GM04503 (cell line): ENCODE measurements at regions not wholly inside any gene's neighbourhood (a gene's known extent, or its start where the extent isn't known, plus 50 kb on each side); places are given as distances from the start of the nearest gene placed in this dataset.
A peak's percentile ranks its signal among the peaks of the same experiment; 100 is the strongest.
"Not testable (repeated sequence)": the region's sequence is repeated elsewhere in the genome, so short reads cannot be mapped to it uniquely, and the experiment has no call there.

Experiments
- DNase-seq: peaks from one replicate; pipeline ENCODE4 v3.0.0-alpha.2; 2012; ENCODE audit warnings: low read depth

GRCh38 chr5:74500110-74500917 lies 140.2 kb downstream of the ENC1 start:
- no peak for DNase-seq

DNA sequence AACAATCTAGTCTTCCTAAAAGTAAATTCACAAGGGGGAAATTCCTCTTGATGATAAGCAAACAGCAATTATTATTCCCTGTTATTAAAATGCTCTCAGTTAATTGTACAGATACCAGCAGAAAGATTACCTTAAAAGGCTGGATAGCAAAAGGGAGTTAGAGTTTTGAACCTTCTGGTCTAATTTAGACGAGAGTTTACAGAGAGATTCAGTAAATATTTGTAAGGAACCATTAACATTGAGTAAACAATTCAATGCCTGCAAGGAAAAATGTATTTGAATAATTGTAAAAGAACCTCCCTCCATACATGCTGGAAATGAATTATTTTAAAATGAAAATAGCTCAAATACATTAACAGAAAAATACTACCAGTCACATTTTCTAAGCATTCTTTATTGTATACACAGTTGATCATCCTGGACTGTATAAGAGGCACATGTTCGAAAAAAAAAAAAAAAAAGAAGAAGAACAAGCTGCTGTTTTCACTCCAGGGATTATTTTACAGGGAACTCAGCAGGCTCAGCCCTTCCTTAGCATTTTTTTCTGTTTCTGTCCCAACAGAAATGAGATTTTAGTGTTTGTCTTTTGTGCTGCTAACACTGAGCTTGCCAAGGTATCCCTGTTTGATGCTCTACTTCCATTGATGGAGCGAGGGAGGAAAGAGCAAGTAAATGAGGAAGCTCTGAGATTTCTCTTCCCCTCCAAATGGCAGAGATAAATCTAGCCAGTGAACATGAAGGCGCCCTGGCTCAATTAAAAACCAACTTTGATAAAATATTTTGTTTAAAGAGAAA lies 141.1 kb downstream of the ENC1 start:
- no peak for DNase-seq

DNA sequence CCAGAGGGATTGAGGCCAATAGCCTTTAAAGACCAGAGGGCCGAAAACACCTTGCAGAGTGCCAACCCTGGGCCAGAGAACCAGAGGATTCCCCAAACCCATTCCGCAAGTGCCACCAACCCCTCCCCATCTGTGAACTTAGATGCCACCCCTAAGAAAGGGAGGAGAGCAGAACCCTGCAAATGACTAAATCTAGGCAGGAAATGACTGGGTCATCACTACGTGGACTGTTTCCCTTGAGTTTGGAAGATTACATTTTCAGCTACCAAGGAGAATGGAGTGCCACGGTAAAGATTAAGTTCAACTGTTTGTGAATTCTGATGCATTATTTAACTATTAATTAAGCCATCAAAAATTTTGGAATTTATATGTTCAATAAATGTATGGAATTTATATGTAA lies 142.8 kb downstream of the ENC1 start:
- no peak for DNase-seq

DNA sequence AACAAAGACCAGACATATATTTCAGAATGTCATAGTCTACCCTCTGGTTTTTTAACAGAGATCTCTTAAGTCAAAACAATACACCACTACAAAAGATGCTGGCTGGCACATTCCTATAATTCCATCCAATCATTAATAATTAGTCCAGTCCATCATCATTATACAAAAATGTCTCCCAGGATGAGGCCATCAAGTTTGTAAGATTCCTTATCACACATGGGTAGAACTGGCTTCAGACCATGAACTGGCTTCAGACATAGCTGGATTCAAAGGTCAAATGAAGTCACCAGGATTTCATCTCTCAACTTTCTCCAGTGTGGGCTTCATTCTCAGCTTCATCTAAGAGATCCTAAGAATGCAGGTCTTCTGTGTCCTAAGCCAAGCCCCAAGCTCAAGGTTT lies 147.1 kb downstream of the ENC1 start:
- DNase-seq: peak; percentile 10

GRCh38 chr5:74492230-74492629 lies 148.3 kb downstream of the ENC1 start:
- DNase-seq: no peak

DNA sequence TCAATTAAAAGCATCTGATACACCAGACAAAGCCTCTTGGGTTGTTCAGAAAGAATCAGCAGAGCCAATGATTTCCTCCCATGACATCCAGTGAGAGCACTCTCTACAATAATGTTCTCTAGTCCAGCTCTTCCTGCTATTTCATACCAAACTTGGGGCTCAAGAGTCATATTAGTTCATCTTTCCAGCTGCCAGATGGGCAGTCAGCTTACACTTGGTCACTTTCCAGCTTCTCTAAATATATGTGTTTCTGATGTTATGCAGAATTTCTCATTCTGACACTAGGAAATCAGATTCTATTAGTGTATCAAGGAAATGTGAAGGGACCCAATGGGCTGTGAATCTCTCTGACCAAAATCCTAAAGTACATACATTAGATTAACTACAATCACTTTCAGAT lies 148.9 kb downstream of the ENC1 start:
- no peak for DNase-seq

- no peak for DNase-seq
Measured at GRCh38 chr5:74490814-74491213, 149.7 kb downstream of the ENC1 start.

DNA sequence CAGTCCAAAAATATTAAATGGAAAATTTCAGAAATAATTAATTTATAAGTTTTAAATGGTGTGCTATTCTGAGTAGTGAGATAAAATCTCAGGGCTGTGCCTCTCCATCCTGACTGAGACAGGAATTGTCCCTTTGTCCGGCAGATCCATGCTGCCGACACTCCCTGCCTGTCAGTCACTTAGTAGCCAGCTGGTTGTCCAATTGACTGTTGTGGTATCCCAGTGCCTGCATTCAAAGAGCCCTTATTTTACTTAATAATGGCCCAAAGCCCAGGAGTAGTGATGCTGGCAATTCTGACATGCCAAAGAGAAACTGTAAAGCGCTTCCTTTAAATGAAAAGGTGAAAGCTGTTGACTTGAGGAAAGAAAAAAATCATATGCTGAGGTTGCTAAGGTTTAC lies 157.5 kb downstream of the ENC1 start:
- no peak for DNase-seq

DNA sequence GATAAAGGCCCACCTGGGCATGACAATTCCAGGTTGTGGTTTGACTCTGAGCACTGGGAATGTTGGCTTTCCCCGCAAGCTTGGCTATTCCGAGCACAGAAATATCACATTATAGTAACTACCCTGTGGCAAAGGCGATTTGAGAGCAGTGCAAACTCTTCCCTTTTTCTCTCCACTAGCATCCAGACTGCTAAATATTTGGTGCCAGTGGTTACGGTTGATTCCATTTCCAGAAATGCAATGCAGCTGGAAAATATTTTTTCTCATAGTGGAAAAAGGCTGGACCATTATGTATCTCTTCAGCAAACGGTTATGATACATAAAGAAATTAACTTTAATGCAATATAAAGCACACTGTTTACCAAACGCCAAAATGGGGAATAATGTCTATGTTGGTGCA lies 158.0 kb downstream of the ENC1 start:
- no peak for DNase-seq

- DNase-seq: not testable (repeated sequence)
Measured at GRCh38 chr5:74481357-74481756, 159.2 kb downstream of the ENC1 start.

DNA sequence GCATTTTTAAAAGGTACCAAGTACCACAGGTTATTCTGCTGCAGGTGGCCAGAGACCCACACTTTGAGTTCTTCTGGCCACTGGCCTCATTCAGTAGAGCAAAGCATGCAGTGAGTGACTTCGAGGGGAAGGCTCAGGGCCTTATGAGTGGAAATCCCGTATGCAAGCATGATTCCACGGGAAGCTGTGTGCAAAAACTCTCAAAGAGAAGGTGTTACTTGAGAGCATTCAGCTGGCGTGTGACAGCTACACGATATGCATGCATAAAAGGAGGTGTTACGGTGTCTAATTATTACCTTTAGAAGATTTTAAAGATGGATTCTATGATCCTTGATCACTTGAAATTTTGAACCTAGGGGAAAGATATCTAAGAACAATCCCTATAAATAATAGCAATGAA lies 160.3 kb downstream of the ENC1 start:
- no peak for DNase-seq

- no peak for DNase-seq
Measured at GRCh38 chr5:74478328-74478727, 162.2 kb downstream of the ENC1 start.

GRCh38 chr5:74477761-74478160 lies 162.8 kb downstream of the ENC1 start:
- no peak for DNase-seq

- no peak for DNase-seq
Measured at GRCh38 chr5:74476819-74477453, 163.6 kb downstream of the ENC1 start.

DNA sequence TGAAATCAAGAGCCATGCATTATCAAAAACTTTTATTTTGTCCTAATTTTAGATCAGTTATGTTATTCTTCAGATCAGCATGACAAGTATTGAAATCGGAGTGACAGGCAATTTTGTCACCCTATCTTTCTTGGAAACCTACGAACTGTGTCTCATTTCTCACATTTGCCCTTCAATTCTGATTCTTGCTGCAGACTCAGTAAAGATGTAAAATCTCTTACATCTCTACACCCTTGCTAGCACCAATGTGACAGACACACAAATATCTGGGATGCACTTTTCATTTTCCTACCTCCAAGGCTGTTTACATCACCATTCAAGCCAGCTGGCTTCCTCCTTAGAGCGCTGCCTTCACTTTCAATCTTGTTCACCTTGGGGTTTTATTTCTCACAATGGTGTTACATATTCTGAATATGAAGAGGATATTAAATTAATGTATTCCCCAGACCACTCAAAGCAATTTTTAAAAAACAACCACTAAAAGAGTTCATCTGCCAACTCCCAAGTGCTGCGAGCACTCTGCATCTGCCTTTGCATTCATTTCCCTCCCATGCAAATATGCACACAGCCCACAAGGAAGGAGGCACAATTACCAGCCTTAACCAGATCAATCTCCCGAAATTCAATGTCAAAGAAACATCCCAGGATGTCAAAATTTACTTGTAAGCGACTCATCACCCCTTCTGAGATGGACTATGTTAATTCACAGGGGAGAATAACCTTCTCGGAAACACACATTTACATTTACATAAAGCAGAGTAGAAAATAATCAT lies 164.3 kb downstream of the ENC1 start:
- no peak for DNase-seq

GRCh38 chr5:74471875-74472274 lies 168.7 kb downstream of the ENC1 start:
- DNase-seq: no peak

DNA sequence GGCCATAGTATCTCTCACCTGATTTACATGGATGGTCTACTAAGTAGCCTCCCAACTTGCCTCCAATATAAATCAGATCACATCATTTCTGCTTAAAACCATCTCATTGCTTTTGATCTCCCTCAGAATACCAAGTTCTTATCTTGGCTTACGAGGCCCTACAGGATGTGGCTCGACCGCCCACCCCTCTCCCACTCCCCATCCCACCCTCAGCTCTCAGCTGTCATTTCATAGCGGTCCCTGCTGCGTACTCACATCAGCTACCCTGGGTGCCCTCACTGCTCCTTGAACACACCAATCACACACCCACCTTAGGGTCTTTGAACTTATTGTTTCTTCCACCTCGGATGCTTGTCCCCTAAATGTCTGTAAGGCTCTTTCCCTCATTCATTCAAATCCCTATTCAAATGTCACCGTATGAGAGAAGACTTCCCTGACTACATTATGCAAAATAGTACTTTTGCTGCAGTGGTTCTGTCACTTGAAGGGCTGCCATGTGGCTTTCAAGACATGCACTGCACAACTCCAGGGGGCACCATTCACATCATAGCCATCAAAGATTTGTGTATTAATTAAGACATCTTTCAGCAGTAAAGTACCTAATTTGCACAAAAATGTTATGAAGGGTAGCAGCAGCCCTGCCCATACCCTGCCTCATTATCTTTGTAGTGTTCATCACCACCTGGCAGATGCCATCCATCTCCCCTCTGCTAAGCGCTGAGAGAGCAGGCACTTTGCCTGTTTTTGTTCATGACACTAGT lies 171.1 kb downstream of the ENC1 start:
- no peak for DNase-seq

DNA sequence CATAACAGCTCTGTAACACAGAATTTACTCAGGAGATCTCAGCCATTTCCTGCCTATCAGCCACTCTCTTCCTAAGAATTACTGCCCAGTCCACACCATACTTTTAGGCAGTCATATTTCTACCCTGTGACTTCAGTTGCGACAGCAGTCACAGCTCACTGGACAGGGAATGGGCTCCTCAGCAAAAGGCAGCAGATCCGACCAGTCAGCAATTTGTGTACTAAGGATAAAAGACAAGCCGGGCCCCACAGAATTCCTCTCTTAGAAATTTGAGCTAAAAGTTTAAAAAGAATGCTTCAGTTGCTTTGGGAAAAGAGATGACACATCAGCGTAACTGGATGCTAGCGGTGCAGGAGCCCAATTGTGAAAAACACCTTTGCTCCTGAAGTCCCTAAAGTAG lies 172.1 kb downstream of the ENC1 start:
- no peak for DNase-seq

DNA sequence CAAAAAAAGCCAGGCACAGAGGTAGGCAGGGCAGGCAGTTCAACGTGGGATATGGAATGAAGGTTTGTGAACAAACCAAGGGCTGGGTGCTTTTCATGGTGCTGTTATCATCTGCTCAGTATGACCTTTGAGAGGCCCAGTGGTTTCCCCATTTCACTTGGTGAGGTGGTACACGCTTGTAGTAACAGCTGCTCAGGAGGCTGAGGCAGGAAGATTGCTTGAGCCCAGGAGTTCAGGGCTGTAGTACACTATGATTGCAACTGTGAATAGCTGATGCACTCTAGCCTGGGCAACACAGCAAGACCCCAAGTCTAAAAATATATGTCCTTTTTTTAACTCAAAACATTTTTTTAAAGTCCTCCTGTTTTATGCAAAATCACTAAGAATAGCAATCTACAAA lies 174.8 kb downstream of the ENC1 start:
- DNase-seq: no peak

- DNase-seq: no peak
Measured at GRCh38 chr5:74464512-74465209, 175.9 kb downstream of the ENC1 start.

DNA sequence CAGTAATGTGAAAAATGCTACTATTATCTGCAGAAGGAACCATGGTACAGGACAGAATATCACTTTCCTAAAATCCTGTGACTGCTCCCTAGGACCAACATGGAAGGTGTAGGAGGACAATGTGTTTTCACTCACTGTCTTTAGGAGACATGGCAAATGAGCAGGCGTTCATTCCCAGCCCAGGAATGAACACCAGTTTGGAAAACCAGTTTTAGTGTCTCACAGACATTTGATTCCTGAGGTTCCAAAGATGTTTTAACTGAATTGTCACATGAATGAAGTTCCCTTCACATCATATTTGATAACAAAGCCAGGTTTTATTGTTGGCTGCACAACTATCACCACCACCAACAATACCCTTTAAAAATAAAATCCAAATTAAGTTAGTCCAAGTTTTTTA lies 178.2 kb downstream of the ENC1 start:
- DNase-seq: no peak
